ENCODE measurements at regions not wholly inside any gene's neighbourhood (a gene's known extent, or its start where the extent isn't known, plus 50 kb on each side); places are given as distances from the start of the nearest gene placed in this dataset.

DNA sequence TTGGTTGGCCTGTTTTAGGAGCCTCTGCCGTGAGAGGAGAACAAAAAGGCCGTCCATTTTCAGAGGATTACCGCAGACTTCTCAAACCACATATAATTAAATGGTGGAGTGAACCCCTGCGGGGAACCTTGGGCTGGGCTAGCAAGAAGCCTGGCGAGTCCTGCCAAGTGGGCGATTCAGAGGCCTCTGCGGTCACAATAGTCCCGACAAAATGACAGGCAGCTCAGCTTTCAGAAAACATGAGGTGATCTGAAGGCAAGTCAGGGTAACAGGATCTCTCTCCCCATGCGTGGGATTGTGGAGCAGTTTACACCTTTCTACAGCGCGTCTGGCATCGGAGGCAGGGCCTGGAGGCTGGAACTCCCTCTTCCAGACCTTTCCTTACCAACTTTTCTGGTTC is 134.8 kb downstream of the ASB7 start:
- no peak for DNase-seq

DNA sequence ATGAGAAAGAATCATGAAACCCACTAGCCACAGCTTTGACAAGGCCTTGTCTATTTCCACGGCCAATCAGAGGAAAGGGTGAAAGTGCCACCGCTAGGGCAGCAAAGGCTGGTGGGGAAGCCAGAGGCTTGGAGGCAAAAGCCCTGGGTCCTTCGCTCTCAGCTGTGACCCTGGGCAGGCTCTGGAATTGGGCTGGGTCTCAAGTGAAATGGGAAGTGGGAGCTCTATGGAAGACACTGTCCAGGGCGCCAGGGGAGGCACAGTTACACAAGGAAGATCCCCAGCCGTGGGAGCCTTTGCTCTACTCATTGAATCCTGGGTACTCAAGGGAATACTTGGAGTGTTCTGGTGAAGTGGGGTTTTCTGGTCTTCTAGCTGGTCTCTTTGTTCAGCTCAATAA is 136.2 kb downstream of the ASB7 start:
- no peak for DNase-seq

DNA sequence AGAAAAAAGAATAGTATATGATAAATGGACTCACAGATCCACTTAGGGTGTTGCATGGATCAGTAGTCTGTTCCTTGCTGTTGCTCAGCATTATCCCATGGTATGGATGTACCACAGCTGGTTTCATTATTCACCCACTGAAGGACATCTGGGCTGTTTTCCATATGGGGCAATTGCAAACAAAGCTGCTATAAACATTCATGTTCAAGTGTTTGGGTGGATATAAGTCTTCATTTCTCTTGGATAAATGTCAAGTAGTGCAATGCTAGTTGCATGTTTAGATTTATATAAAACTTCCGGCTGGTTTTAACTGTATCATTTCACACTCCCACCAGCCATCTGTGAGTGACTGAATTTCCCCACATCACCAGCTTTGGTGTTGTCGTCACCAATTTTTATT is 137.7 kb downstream of the ASB7 start:
- no peak for DNase-seq

DNA sequence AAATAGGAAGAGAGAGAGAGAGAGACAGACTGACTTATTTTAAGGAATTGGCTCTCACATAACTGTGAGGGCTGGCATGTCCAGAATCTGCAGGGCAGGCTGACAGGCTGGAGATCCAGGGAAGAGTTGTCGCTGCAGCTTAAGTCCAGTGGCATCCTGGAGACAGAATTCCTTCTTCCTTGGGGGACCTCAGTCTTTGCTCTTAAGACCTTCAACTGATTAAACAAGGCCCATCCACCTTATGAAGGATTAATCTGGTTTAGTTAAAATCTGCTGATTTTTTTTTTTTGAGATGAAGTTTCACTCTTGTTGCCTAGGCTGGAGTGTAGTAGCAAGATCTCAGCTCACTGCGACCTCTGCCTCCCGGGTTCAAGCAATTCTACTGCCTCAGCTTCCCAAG is 128.0 kb upstream of the ALDH1A3 start:
- DNase-seq: no peak

DNA sequence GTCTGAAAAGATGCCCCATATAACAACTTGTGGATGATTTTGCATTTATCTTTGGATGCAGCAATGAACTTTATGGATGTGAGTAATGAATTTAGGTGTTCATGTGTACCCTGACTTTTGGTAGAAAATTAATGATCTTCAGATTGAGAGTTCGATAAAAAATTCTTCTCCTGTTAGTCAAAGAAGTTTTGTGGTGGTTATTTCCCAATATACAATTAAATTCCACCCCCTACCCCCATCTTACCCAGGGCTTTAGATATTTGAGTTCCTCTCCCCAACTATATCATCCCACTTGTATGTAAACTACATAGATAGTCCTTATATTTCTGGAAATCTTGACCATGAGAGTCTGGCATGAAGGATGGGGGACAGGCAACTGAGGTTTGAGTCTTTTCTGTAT is 126.1 kb upstream of the ALDH1A3 start:
- no peak for DNase-seq

DNA sequence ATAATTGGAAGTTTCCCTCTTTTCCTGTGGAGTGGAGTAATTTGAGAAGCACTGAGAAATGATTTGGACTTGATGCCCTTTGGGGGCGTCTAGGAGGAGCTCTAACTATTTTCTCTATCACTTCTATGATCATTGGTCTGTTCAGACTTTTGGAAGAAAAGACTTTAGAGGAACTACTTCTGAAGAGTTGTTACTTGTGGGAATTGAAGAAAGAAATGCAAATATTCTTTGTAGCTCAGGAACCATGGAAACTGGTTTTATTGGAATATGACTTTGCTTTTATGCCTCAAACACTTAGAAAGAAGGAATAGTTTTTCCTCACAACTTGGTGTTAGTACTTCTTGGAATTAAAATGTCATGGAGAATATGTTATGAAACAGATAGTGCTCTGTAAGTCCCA is 122.0 kb upstream of the ALDH1A3 start:
- DNase-seq: no peak

DNA sequence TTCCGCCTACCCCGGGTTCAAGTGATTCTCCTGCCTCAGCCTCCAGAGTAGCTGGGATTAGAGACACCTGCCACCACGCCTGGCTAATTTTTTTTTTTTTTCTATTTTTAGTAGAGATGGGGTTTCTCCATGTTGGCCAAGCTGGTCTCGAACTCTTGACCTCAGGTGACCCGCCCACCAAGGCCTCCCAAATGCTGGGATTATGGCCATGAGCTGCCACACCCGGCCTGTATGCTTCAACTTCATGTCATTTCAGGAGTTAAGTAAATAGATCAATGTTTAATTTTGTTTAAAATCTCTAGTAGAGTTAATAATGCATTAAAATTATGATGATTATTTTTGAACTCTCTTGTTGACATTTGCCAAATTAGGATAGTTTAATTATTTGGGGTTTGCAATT is 121.1 kb upstream of the ALDH1A3 start:
- DNase-seq: no peak

DNA sequence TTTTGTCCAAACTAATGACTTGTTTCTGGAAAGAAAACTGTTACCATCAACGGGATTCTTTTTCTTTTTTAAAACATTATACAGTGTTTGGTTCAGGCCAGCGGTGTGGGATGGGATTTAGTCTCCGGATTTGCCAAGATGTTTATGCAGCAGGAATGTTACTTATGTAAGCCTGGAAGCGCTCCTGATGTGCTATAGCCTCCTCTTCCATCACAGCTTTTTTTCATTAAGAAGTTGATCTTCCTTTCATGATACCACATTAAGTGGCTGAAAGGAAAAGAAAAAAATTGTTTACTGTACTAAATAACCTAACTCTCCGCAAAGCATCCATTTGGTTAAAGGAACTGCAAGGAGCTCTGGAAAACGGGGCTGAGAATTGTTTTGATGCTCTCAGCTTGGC is 120.5 kb upstream of the ALDH1A3 start:
- no peak for DNase-seq

DNA sequence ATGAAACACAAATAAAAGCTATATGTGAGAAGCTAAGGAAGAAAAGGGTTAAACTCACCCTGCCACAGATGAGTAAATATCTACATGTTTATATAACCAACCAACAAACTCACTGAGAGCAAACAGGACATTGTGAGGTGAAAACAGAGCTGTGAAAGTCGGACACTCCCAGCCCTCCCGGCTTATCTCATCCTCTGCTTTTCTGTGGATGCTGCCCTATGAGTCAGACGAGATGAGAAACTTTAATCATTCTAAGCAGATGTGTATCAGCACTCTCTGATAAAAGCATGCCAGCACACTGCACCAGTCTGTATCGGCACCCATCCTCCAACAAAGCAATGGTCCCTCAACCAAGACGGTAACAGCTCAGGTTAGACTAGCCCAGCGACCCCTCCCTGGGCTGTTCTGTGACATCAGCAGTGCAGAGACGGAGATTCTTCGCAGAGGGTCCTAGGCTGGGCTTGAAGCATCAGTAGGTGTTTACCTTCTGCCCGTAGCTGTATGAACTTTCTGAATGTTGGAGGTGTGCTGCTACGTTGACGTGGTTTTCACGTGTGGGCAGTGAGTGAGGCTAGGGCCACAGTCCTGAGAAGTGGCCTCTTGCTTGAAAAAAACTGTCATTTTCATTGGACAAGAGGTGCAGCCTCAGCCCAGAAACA is 119.8 kb upstream of the ALDH1A3 start:
- no peak for DNase-seq

DNA sequence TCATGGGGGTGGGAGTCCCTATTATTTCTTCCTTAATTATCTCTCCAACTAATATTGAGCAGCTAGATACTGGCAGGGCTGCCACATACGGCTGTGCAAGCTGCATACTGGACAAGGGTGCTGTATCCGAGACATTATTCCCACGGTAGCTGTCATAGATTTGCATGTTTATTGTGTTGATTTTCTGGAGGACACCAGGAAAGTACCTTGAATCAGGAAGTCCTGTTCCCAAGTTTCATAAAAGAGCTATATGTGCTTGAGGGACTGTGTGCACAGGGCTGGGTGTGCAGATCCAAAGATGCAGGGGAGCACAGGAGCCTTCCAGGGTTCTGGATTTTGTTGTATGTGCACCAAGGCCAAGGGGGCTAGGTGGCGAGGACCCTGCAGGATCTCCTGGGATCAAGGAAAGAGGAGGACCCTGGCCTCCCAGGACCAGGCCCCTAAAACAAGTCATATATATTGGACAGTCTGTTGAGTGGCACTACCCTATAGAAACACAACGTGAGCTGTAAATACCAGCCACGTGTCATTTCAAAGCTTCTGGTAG is 119.2 kb upstream of the ALDH1A3 start:
- no peak for DNase-seq

DNA sequence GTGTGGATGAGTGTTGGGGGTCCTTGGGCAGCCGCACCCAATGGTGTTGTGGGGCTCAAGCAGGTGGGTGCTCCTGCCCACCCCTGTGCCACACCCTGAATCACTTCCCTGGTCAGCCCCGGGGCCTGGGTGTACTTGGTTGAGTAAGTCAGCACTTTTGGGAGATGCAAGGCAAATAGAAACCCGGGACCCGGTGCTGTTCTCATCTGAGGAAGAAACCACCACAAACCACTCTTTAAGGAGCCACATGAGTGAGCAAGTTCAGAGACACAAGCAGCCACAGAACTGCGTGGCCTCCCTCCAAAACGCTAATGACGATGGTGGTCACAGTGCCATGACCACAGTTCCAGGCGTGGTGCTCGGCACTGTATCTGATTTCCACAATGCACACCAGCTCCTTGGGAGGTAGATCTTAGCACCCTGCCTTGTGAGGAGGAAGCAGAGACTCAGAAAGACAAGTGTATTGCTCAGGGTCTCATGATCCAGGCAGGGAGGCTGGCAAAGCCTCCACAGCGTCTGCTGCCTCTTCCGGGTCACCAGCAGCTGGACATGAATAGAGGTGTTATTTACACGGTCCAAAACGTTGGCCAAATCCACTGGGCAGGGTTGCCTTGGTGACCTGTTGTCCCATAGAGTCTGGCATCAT is 118.2 kb upstream of the ALDH1A3 start:
- no peak for DNase-seq

DNA sequence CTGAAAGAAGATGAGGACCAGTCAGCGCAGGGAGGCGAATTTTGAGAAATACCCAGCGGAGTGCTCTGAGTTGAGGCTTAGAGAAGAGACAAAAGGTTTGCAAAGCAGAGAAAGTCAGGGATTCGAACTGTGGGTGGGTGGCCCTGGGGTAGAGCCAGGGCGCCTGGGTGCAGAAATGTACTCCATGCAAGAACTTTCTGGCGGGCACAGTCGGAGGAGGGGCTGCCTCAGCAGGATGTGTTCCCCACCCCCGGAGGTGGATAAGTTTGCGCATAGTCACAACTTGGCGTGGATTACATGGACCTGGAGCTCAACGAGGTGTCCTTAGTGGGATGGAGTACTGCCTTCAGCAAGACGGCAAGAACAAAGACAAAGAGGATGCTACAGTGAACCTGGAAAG is 117.3 kb upstream of the ALDH1A3 start:
- no peak for DNase-seq

DNA sequence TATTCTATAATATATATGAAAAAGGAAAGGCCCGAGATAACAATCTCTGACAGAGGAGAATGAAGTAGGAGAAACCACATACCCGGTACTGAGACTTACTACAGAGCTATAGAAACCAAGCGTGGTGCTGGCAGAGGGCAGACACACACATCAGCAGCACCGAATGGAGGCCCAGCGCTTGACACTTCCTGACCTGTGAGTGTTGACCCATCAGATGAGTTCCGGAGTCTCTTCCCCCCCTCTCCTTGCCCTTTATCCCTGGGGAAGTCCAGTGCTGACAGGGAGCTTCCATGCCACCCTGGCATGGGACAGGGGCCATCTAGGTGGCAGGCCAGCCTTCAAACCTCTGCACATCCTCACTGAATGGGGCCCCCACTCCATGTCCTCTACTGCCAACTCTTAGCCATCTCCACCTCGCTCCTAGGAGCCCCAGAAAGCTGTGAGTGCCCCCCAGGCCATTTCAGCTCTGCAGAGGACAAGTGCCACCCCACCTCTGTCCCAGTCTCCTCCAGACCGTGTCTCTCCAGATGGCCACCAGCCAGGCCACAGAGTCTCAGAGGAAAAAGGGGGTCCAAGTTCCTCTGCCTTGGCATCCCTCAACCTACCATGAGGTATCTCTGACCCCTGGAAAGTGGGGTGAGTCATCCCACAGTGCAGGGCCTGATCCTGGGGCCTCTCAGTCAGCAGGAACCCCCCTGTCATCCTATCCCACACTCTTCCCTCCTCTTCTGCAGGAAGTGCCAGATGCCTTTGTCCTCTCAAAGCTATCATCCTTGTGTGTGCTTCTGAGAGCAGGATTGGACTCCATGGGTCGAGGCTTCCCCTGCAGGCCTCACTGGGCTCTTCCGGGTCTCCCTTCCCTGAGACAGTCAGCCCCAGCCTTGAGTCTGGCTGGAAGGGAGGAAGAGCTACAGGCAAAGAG is 116.5 kb upstream of the ALDH1A3 start:
- DNase-seq: no peak

DNA sequence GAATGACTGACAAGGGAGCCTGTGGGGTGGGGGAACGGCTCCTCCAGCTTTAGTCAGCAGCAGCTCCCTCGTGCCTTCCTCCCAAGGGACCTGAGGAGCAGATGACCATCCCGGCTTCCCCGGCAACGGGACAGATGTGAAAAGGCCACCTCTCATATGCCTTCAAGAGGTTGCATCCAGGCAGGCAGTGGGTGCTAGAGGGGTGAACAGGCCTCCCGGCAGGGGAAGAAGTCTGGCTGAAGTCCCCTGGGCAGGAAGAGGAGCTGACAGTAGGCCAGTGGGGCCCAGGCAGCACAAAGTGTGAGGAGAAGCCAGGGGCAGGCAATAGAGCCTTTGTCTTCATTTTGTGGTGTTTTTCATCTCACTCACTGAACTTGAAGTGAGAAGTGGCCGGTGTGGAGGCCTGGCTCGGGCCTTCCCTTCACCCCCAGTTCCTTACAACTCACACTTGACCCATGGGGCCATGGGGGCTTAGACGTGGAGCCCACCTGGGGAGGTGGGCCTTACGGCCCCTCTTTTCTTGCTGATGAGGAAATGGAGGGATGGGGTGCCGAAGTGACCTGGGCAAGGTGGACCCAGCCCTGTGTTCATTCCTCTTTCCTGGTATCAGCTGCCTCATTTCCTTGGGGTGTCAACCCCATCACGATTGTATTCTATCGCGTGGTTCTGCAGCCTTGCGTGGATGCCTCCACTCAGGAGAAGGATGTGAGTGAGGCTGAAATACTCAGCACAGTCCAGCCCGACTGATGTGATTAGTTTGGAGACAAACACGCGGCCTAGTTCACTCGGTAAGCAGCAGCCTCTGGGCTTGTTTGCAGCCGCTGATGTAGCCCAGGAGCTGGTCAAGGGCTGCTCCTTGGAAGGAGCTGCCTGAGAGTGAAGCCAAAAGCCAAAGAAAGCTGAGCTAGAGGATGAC is 115.5 kb upstream of the ALDH1A3 start:
- DNase-seq: no peak

DNA sequence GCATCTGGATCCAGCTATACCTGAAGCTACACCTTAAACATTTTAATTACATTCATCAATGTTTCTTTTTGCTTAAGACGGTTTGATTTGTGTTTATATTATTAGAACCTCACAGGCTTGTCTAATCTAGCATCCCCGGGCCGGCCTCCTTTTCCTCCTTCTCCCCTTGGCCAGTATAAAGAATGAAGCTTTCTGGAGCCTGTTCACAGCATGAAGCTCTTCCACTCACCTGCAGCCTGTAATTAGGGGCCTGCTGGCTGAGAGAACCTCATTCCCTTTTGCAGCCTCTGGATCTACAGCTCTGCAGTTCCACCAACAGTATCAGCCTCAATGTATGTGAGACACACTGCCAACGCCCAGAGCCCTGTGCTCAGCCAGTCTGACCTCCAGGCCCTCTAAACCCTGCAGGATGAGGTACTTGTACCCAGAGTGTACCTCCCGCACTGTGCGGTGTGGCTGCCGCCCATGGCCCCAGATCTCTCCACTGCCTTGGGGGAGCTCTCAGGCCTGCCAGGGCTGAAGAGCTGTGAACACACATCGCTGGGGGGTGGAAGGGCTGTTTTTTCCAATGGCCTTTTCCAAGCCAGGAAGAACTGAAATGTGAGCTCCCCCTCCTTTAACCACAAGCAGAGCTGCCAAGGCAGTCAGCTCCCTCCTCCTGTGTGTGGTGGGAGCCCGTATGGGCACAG is 114.7 kb upstream of the ALDH1A3 start:
- DNase-seq: peak; percentile 54

DNA sequence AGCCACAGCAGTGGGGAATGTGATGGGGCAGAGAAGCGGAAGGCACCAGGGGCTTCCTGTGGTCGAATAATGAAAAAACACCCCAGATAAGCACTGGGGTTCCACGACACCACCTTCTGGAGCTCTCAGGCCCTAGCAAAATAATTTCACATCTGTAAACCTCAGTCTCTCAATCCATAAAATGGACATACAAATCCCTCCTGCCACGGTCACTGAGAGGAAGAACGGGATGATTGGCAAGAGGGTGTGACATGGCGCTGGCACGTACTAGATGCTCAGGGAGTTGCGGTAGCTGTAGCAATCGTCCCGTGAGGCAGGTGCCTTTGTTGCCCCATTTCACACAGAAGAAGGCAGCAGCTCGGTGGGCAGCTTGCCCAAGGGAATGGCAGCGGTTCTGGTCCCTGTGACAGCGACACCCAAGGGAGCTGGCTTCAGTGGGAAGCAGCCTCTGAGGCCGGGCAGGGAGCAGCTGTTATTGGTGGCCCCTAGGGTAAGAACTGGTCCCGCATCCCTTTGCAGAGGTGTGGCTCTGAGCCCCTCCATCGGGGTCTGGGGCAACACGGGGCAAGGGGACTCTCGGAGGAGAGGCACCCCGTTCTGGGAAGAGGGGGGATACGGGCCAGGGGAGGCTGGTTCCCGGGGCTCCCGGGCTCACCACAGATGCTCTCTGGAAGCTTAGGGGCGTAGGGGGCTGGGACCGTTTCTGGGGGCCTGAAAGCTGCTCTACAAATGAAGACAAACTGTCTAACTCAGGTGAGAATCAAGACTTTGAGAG is 114.0 kb upstream of the ALDH1A3 start:
- DNase-seq: no peak

DNA sequence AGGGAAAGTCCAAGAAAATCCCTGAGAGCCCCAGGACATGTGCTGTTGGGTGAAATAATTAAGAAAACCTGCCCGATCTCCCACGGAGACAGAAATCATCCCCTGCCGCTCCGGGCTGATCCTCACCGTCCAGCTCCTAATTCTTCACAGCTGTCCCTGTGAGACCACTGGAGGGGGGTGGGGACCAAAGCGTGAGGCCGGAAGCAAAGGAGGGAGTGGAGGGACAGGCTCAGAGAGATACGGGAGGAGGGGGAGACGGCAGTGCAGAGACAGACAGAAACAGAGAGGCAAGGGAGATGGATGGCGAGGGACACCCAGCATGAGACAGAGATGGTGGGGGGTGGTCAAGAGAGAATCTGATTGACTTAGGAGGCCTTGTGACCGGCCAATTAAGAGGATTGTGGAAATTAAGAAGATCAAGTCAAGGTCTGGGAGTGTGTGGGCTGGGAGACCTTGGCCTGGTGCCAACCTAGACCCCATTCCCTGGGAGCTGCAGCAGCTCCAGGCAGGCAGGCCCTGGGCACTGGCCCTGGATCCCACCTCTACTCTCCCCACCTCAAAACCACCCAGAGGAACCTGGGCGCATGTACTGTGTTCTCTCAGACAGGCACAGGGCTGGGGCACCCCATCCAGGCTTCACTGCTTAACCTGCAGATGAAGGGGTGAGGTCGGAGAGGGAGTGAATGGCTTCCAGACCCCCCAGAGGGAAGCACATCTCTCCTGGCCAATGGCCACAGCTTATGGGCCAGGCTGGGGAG is 113.2 kb upstream of the ALDH1A3 start:
- no peak for DNase-seq

DNA sequence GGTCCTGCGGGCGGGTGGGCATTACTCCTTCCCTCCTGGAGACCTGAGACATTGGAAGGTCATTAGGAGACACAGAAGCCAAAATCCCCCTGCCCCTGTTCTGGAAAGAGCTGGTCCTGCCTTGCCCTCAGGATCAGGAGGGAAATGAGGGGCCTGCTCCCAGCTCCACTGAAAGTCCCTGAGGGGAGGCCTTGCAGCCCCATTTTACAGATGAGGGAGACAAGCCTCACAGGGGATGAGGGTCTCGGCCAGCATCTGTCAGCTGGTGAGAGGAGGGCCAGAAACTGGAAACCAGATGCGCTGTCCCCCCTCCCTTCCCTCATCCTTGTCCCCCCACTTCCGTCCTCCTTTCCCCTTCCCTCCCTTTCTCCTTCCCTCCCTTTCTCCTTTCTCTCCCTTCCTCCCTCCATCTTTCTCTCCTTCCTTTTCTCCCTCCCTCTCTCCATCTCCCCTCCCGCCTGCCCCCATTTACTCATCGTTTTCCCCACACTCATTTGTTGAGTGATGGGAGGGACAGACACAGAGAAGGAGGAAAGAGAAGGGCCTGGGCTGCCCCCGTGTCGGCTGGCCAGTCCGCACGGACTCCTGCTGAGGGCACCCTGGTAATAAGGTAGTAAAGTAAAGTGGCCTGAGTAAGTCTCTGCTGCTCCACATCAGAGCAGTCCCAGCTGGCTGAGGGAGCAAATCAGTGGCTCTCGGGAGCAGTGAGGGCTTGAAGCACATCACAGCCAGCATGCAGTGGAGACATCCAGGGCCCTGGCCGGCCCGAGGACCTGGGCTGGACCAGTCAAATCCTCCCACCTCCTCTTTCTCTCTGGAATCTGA is 112.4 kb upstream of the ALDH1A3 start:
- DNase-seq: no peak

DNA sequence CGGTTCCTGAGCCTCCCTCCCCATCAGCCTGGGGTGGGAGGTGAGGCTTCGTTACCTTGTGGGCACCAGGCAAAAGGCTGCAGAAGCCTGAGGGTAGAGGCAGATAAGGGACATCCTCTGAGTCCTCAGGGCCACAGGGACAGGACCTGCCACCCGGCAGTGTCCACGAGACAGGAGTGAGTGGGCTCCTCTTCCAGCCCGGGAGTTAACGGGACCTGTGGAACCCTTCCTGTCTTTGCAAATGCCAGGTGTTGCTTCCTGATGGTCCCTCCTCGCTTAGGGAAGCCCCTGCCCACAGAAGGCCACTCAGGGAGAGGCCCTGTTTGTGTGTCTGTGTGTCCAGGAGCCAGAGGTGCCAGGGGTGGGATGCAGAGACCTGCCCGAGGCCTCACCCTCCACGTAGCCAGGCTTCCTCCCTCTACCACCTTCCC is 111.1 kb upstream of the ALDH1A3 start:
- no peak for DNase-seq
